LHCN-M2 (cell line): ENCODE measurements at regions not wholly inside any gene's neighbourhood (a gene's known extent, or its start where the extent isn't known, plus 50 kb on each side); places are given as distances from the start of the nearest gene placed in this dataset.

ENCODE experiments used
- DNase-seq: peaks from one replicate; pipeline ENCODE4 v3.0.0-alpha.2; 2012; ENCODE audit warnings: low read depth

DNA sequence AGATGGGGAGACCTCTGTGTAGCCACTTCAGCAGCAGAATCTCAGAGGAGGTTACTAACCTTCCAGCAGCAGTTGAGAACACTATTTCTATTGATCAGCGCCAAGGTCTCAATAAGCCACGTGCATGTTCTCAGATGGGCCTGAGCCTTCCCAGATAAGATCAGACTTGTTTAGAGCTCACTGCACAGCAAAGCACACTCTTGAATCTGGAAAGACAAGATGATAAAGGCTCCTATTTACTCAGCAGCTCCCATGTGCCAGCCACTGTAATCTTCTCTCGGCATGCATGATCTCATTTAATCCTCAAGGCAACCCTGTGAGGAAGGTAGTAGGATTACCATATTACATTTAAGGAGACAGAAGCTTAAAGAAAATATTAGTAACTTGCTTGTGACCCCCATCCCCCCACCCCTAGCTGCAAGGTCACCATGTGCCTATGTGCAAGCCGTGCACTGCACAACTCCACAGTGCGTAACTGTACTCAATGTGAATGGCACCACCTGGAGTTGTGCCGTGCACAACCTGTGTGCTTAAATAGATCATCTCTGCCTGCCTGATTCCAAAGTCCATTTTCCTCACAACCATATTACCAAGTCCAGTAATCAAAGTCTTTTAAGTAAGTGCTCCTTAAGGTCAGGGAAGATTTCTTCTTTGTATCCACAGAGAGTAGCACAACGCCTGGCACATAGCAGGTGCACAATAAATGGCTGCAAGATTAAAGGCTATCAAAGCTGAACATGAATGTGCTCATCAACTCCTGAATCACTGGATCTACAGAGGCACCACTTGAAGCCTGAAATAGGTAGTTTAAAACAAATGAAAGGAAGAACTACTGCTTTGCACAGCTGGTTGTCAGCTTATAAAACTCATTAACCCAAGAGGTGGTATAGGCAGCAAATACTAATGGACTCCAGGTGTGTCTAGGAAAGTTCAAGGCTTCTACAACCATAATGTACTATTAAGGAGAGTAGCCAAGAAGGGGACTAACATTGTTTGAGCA is 293.8 kb downstream of the BUD13 start:
- no peak for DNase-seq

GRCh38 chr11:116478205-116478604 is 294.6 kb downstream of the BUD13 start:
- DNase-seq = no peak

DNA sequence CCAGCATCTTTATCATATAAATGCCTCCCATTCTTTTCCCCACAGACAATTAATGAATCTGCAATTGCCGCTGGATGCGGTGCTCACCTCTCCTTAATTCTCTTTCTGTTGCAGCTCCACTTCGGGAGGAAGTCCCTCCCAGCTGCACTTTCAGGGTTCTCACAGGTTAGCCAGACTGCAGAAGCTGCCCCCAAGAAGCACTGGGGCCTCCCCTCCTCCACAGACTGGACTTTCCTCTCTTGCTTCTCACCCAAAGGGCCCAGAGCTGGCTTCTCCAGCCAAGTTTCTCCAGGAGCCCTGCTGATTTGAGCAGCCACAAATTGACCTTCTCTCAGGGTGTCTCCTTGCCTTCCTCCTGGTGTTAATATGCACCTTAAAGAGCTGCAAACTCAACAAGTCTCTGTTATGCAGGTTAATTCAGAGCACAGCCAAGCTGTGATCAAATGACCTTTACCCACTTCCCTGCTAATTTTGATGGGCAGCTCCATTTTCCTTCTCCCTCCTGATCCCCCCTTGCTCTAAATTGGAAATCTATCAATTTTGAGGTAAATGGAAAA is 298.9 kb downstream of the BUD13 start:
- DNase-seq = no peak

DNA sequence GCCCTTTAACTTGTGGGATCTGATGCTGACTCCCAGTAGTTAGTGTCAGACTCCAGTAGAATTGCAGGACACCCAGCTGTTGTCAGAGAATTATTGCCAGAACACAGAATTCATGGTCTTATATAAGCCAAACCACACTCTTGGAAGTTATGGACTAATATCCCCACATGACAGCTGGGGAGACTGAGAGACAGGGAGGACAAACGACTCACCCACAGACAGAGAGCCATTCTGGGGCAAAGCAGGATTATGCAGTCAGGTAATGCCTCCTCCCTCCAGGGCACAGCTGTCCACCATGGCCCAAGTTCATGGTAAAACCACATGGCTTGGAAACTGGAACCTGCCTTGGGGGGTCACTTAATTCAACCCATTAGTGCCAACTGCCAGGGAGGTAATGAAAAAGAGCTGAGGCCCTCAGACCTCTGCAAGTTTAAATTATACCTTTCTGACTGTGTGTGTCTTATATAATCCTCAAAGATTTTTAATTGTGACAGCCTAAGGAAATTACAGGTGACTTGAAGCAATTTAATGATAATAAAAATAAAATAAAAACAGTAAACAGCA is 299.5 kb downstream of the BUD13 start:
- no peak for DNase-seq

- no peak for DNase-seq
Observed at GRCh38 chr11:116472651-116473050, 300.1 kb downstream of the BUD13 start.

DNA sequence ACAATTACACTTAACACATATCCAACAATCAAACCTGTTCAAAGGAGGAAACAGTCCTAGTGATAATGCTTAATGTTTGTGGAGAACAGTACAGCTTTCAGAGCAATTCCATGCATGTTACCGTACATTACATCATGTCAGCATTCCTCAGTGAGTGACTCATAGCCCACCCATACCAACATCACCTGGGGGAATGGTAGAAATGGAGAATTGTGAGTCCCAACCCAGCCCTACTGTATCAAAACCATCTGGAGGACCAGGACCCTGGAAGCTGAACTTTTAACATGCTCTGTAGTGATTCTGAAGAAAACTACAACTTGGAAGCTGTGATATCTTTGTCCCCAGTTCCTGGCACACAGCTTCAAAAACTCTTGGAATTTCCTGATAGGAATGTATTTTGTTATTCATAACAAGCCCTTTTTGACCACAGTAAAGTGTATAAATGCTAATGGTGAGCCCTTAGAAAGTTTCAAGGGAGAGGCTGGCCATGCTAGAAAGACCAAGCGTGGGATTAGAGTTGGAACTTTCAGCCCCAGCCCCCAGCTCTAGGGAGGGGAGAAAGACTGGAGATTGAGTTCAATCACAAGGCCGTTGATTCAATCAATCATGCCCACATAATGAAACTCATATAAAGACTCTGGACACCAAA is 301.1 kb downstream of the BUD13 start:
- no peak for DNase-seq

DNA sequence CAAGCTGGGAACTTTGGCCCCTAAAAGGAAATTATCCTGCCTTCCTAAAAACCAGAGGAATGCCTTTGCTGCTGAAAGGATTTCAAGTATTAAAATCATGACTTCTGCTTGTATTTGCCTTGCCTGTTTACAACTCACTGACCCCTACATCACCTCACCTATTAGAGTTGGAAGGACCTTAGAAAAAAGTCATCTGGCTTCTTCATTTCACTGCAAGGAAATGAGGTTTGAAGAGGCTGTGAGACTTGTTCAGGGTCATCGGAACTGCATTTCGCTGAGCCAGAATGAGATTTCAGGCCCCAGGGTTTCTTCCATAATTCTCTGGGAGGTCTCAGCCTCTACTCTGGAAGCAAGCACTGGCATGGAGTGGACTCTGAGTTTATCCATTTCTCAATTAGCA is 304.1 kb downstream of the BUD13 start:
- no peak for DNase-seq

DNA sequence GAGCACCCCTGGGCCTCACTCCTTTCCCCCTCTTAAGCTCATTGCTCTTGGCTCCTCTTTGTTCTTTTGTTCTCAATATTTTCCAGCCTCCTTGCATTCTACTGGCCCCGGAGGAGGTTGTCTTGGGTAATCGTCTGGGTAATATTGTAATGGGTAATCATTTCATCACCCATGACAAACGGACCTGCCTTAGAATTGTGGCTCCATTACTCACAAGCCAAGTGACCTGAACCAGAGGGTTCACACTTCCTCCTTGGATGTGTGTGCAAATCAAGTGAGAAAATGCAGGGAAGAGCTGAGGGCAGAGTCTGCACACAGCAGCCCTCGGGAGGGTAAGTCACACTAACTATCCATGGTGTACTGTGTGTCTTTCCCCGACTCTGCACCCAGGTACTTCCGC is 305.0 kb downstream of the BUD13 start:
- DNase-seq = no peak

GRCh38 chr11:116466801-116467200 is 306.0 kb downstream of the BUD13 start:
- DNase-seq = no peak

DNA sequence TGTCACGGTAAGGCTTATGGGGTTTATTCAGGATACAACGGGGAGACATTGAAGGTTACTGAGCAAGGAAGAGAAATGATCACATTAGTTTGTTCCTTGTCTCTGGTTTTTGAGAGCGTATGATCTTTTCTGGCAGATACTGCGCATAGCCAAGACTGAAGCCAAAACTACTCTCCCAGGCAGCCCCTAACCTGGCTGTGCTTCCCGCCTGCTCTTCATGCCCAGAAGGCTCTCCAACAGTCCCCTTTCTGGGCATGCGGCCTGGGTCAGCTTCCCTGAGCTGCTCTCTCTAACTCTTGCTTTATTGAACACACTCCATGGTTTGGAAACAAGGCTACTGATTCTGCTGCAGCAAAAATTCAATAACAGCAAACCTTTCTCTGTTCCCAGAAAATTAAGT is 306.6 kb downstream of the BUD13 start:
- no peak for DNase-seq

- no peak for DNase-seq
Observed at GRCh38 chr11:116465056-116465455, 307.7 kb downstream of the BUD13 start.

DNA sequence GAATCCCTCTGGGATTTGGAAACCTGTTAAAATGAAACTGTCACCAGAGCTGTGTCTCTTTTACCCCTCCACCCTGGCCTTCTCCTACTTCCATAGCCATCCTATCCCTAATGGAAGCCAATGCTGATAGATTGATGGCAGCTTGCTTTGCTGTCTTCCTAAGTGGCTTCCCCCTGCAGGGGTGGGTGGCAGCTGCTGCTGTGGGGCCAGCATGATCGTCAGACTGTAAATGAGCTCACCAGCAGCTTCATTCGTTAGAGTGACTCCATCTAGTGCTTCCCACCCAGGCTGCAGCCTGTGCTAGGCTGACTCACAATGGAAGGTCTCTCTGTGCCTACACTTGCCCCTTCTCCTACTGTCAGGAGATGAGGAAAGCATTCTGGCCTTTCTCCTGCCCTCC is 311.0 kb downstream of the BUD13 start:
- no peak for DNase-seq

GRCh38 chr11:116460156-116460920 is 312.4 kb downstream of the BUD13 start:
- DNase-seq = no peak

DNA sequence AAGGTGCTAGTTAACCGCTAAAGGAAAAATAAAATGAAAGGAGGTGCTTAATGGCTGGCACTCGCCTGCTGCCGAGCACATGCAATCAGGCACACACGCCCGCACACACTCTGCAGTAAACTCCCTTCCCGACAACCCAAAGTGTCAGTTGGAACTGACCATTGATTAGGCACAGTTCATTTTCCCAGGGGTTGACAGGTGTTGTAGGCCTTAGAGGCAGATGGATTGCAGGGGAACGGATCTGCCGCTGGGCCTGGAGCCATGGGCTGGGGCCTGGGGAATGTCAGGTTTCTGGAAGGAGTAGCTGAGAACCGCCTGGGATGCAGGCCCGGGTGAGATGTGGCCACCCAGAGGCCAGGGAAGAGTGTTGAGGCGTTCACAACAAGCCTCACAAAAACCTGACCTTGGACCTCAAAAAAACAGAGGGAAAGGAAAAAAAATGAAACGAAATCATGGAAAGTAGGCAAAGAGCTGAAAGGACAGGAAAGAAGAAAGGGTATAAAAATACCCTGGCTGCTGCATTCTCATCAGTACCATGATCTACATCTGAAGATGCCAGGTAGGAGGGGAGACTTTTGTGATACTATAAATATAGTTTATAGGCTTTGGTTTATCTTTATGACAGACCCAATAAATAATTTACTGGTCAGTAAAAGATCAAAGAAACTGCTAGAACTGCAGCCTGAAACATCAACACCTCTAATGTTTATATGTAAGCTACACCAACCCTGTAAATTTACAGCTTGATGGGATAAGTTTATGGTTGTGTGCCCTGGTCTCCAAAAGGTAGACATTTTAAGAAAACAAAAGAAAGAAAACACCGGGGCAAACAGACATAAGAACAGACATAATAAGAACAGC is 313.4 kb downstream of the BUD13 start:
- DNase-seq = no peak

GRCh38 chr11:116458546-116458945 is 314.2 kb downstream of the BUD13 start:
- no peak for DNase-seq

DNA sequence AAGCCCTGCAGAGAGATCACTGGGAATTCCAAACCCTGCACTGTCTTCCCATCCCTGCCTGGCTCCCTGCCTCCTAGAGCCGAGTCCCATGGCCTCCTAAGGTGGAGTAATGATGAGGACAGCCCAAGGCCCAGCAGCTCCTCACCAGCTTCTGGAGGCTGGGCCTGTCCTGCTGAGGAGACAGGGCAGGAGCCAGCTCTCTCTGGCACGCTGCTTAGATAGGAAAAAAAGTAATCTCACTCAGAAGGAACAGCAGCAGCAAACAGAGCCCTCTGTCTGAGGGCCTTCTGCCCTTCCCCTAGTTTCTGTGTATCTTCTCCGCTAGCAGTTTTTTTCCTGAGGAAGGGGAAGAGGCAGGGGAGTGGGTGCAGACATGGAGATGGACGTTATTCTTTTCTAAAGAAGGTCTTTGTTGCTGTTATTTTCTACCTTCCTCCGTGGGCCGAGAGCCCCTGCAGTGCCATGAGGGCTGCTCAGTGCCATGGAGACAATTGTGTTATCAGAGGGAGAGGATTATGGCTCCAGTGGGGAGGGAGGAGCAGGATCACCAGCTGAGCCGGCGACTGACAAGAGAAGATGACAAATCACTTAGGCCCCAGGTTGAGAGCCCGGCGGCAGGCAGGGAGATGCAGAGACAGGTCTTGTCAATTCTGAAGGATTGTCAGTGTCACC is 315.3 kb downstream of the BUD13 start:
- no peak for DNase-seq

DNA sequence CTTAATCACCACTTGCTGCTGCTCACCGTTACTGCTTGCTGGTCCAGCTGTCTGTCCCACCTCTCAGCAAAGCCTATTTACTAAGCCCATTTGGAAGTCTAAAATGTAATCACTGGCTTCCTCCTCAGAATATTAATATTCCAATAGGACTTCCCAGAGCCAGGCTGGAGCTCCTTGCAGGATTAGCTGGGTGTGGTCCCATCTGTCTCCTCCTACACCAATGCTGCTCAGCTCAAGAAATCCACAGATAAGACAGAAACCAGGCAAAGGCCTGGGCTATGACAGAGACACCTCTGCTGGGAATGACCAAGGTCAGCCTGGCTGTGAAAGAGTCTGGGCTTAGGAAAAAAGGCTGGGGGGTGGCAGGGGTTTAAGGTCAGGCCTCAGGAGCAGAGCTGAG is 317.8 kb downstream of the BUD13 start:
- no peak for DNase-seq

DNA sequence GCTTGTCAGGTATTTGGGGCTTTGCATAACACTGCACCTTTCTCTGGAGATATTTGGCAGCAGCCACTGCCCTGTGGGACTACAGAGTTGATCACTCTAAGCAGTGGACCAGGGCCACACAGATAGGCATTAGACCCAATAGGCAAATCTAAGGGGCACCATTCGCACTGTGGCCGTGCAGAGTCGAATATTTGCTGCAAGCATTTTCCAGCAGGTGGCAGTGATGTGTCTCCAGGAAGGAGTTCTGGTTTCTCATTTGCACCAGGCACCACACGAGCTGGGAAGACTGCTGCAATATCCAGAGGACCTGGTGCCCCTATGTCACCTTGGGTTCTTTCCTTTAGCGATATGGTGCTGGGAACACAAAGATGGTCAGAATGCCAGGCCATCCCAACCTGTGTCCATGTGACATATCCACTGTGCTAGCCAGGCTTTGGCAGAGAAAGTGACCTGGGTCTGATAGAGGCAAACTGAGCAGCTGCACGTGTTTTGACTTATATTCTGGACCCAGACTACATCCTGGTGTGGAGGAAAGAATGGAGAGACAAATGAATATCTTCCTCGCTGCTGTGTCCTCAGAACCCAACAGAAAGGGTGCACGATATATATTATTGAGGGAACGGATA is 318.7 kb downstream of the BUD13 start:
- DNase-seq = no peak

DNA sequence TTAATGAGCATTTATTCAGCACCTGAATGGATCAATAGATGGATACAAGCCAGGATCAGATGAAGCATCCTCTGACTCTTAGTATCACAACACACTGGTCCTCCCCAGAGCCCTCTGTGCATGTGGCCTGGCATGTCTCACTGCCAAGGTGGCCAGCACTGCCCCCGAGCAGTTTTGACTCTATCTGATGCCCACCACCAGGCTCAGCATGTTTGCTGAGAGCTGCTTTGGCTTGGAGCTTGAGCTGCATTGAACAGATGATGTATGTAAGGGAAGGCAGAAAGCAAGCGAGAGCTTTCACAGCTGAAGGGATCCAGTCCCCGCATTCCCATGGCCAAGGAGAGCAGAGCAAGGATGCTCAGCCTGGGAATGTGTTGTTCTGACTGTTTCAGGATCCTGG is 320.3 kb downstream of the BUD13 start:
- no peak for DNase-seq

GRCh38 chr11:116449522-116449921 is 323.3 kb downstream of the BUD13 start:
- no peak for DNase-seq
